Aorta (tissue), 5 donors: ENCODE measurements at regions not wholly inside any gene's neighbourhood (a gene's known extent, or its start where the extent isn't known, plus 50 kb on each side); places are given as distances from the start of the nearest gene placed in this dataset.

Source experiments
- ATAC-seq: fragments of 200-7000 bp; cut with Tn5 transposase; one replicate; pipeline ENCODE4 v1.9.1; 2022; ENCODE audit warnings: moderate library complexity; ENCODE audit not compliant: low FRiP score
- DNase-seq, 2 donors: peaks; one replicate each; pipeline ENCODE4 v3.0.0-alpha.2; 2020
- H3K27ac ChIP-seq, 2 donors: one replicate each; pipeline ENCODE4 v1.5.1; 2013; ENCODE audit warnings: low read length in 2 of 2, mild to moderate bottlenecking in 2 of 2, moderate library complexity in 2 of 2, control low read depth in 1 of 2, inconsistent platforms in 1 of 2, low read depth in 1 of 2
- H3K27me3 ChIP-seq, 2 donors: one replicate each; pipeline ENCODE4 v1.6.1; 2013; ENCODE audit warnings: control low read depth in 1 of 2, low read length in 1 of 2, mild to moderate bottlenecking in 1 of 2, moderate library complexity in 1 of 2; ENCODE audit not compliant: insufficient read depth in 2 of 2, control insufficient read depth in 1 of 2
- H3K36me3 ChIP-seq, 2 donors: one replicate each; pipeline ENCODE4 v1.6.1; 2013; ENCODE audit warnings: control low read depth in 1 of 2, low read length in 1 of 2, mild to moderate bottlenecking in 1 of 2; ENCODE audit not compliant: insufficient read depth in 2 of 2, control insufficient read depth in 1 of 2
- H3K4me1 ChIP-seq, 2 donors: one replicate each; pipeline ENCODE4 v1.6.1; 2013; ENCODE audit warnings: low read length in 2 of 2, control low read depth in 1 of 2, mild to moderate bottlenecking in 1 of 2, moderate library complexity in 1 of 2; ENCODE audit not compliant: insufficient read depth in 2 of 2, control insufficient read depth in 1 of 2
- H3K4me3 ChIP-seq, 2 donors: one replicate each; pipeline ENCODE4 v1.5.1; 2013; ENCODE audit warnings: low read length in 2 of 2, control low read depth in 1 of 2, mild to moderate bottlenecking in 1 of 2
- H3K9me3 ChIP-seq: one replicate; pipeline ENCODE4 v1.6.1; 2013; ENCODE audit warnings: mild to moderate bottlenecking, low read length; ENCODE audit not compliant: control insufficient read depth
- WGBS, 2 donors: extraction: QIAGEN DNeasy Blood & Tissue Kit; methylation state at CpG; one replicate each; pipeline ENCODE4 v1.1.7; 2013; 5-methylcytosine and 5-hydroxymethylcytosine counted together
- intact Hi-C, 2 donors: fragments of 100-400 bp; cut with DNase I; formaldehyde crosslinking; loops; one replicate each; pipeline versions ENCODE4 v1.14.2 to v1.15.0; 2022
- donor health status: healthy with polysubstance abuse.
- donor health status: Bipolar disorder and iron deficiency.
- donor health status: DM: no; HTN: no; CAD: no.
- donor health status: DM: no; HTN: no; CAD: no.
- donor health status: DM: yes; HTN: yes; CAD: no.

- Histone ChIP-seq H3K36me3 (no peaks in the 10 kb centered on the region), H3K4me1 (peaks cover 0 to 2% of the 10 kb centered on the region in 2 donors), H3K27ac (no peak overlapping the region), H3K4me3 (no peak overlapping the region), H3K9me3 (no peaks in the 10 kb centered on the region), H3K27me3 (no peaks in the 10 kb centered on the region)
- DNase-seq, result no peak
- intact Hi-C loops, result no loop called here
- 86 to 92% methylated on average over 5 of the region's 5 CpGs for WGBS, 2 donors
- ATAC-seq, result no peak
Measured at GRCh38 chr4:53674903-53675302, 83.6 kb upstream of the LNX1 start.

GRCh38 chr4:53672873-53673272 lies 81.6 kb upstream of the LNX1 start:
- DNase-seq (no peak), ATAC-seq (no peak)
- intact Hi-C loops, result no loop called here
- Histone ChIP-seq H3K27ac (no peak overlapping the region), H3K27me3 (no peaks in the 10 kb centered on the region), H3K36me3 (no peaks in the 10 kb centered on the region), H3K9me3 (no peaks in the 10 kb centered on the region), H3K4me3 (no peak overlapping the region), H3K4me1 (peaks cover 0 to 2% of the 10 kb centered on the region in 2 donors)
- WGBS, 2 donors, result 91 to 98% methylated on average over 2 of the region's 2 CpGs

GRCh38 chr4:53671757-53672156 lies 80.5 kb upstream of the LNX1 start:
- 4 to 10% methylated on average over 2 of the region's 2 CpGs for WGBS, 2 donors
- DNase-seq, result no peak
- intact Hi-C loops, result no loop called here
- no peak overlapping the region for H3K27ac ChIP-seq
- H3K4me1 ChIP-seq, result peaks cover 0 to 2% of the 10 kb centered on the region in 2 donors
- no peak overlapping the region for H3K4me3 ChIP-seq
- H3K27me3 ChIP-seq, result no peaks in the 10 kb centered on the region
- no peaks in the 10 kb centered on the region for H3K9me3 ChIP-seq
- no peaks in the 10 kb centered on the region for H3K36me3 ChIP-seq
- no peak for ATAC-seq

- intact Hi-C loops, result loop anchor here in 1 of 2 donors (10.0 kb wide), 1 partner anchor 155 kb away; no protein-coding TSS in a partner anchor
- no peak for DNase-seq
- Histone ChIP-seq H3K36me3 (no peaks in the 10 kb centered on the region), H3K27me3 (no peaks in the 10 kb centered on the region), H3K4me3 (no peak overlapping the region), H3K4me1 (no peaks in the 10 kb centered on the region), H3K9me3 (no peaks in the 10 kb centered on the region), H3K27ac (no peak overlapping the region)
- no peak for ATAC-seq
- 79 to 80% methylated on average over 2 of the region's 2 CpGs for WGBS, 2 donors
Measured at GRCh38 chr4:53659737-53660136, 68.5 kb upstream of the LNX1 start.

GRCh38 chr4:53659112-53659511 lies 67.8 kb upstream of the LNX1 start:
- intact Hi-C loops, result loop anchor here in 1 of 2 donors (10.0 kb wide), 1 partner anchor 154 kb away; no protein-coding TSS in a partner anchor
- ATAC-seq (no peak), DNase-seq (no peak)
- Histone ChIP-seq H3K4me3 (no peak overlapping the region), H3K9me3 (no peaks in the 10 kb centered on the region), H3K27ac (no peak overlapping the region), H3K27me3 (no peaks in the 10 kb centered on the region), H3K36me3 (no peaks in the 10 kb centered on the region), H3K4me1 (no peaks in the 10 kb centered on the region)
- WGBS, 2 donors, result 86 to 89% methylated on average over 5 of the region's 5 CpGs

- Histone ChIP-seq H3K9me3 (no peaks in the 10 kb centered on the region), H3K36me3 (no peaks in the 10 kb centered on the region), H3K4me1 (no peaks in the 10 kb centered on the region), H3K27ac (no peak overlapping the region), H3K4me3 (no peak overlapping the region), H3K27me3 (no peaks in the 10 kb centered on the region)
- DNase-seq (no peak), ATAC-seq (no peak)
- intact Hi-C loops, result loop anchor here in 1 of 2 donors (10.0 kb wide), 1 partner anchor 153 kb away; no protein-coding TSS in a partner anchor
- 11 to 32% methylated on average over 1 of the region's 1 CpG for WGBS, 2 donors
Measured at GRCh38 chr4:53658029-53658428, 66.7 kb upstream of the LNX1 start.

- no peaks in the 10 kb centered on the region for H3K4me1 ChIP-seq
- H3K27me3 ChIP-seq, result no peaks in the 10 kb centered on the region
- H3K27ac ChIP-seq, result no peak overlapping the region
- intact Hi-C loops, result loop anchor here in 1 of 2 donors (10.0 kb wide), 1 partner anchor 152 kb away; no protein-coding TSS in a partner anchor
- H3K36me3 ChIP-seq, result no peaks in the 10 kb centered on the region
- DNase-seq (peak in 1 of 2 donors; percentile 52), ATAC-seq (peak; percentile 73)
- H3K4me3 ChIP-seq, result no peak overlapping the region
- no peaks in the 10 kb centered on the region for H3K9me3 ChIP-seq
- WGBS, 2 donors, result 29 to 32% methylated on average over 7 of the region's 7 CpGs
Measured at GRCh38 chr4:53656421-53656981, 65.2 kb upstream of the LNX1 start.

- Histone ChIP-seq H3K4me3 (no peak overlapping the region), H3K4me1 (no peaks in the 10 kb centered on the region), H3K27me3 (no peaks in the 10 kb centered on the region), H3K36me3 (no peaks in the 10 kb centered on the region), H3K27ac (no peak overlapping the region), H3K9me3 (no peaks in the 10 kb centered on the region)
- ATAC-seq, result peak; percentile 45
- DNase-seq, result peak in 1 of 2 donors; percentile 68
- intact Hi-C loops, result loop anchor here in 1 of 2 donors (10.0 kb wide), 1 partner anchor 150 kb away; no protein-coding TSS in a partner anchor
- WGBS, 2 donors, result 4 to 5% methylated on average over 5 of the region's 5 CpGs
Measured at GRCh38 chr4:53654300-53654758, 63.0 kb upstream of the LNX1 start.

- no peak for ATAC-seq
- intact Hi-C loops, result loop anchor here in 1 of 2 donors (10.0 kb wide), 1 partner anchor 149 kb away; no protein-coding TSS in a partner anchor
- H3K9me3 ChIP-seq, result no peaks in the 10 kb centered on the region
- WGBS, 2 donors, result 80 to 83% methylated on average over 6 of the region's 6 CpGs
- no peak overlapping the region for H3K27ac ChIP-seq
- H3K4me3 ChIP-seq, result no peak overlapping the region
- no peaks in the 10 kb centered on the region for H3K27me3 ChIP-seq
- DNase-seq, result no peak
- H3K4me1 ChIP-seq, result no peaks in the 10 kb centered on the region
- no peaks in the 10 kb centered on the region for H3K36me3 ChIP-seq
Measured at GRCh38 chr4:53653484-53654053, 62.3 kb upstream of the LNX1 start.
